ENCODE measurements at regions not wholly inside any gene's neighbourhood (a gene's known extent, or its start where the extent isn't known, plus 50 kb on each side); places are given as distances from the start of the nearest gene placed in this dataset.

GRCh38 chr6:144547409-144547808 is 262.3 kb downstream of the UTRN start (continued):
- TF ChIP-seq TEAD4 (CRISPR knock-in tag; IDR thresholded peaks at IDR 0.05) (no peak), ESRRA (CRISPR knock-in tag; IDR thresholded peaks at IDR 0.05; ENCODE audit: borderline replicate concordance) (no peak), HMGXB4 (CRISPR knock-in tag; IDR thresholded peaks at IDR 0.05) (no peak), AFF4 (CRISPR knock-in tag; IDR thresholded peaks at IDR 0.05; ENCODE audit: borderline replicate concordance) (no peak), ZNF425 (CRISPR knock-in tag; conservative IDR thresholded peaks at IDR 0.05) (no peak), MLX (CRISPR knock-in tag; IDR thresholded peaks at IDR 0.05) (no peak), NR3C1 (CRISPR knock-in tag; conservative IDR thresholded peaks at IDR 0.05; ENCODE audit: low read depth) (no peak), ZBTB43 (CRISPR knock-in tag; IDR thresholded peaks at IDR 0.05) (no peak), ZNF396 (CRISPR knock-in tag; IDR thresholded peaks at IDR 0.05; ENCODE audit: borderline replicate concordance) (no peak), ZNF138 (CRISPR knock-in tag; conservative IDR thresholded peaks at IDR 0.05) (no peak), MXD4 (CRISPR knock-in tag; IDR thresholded peaks at IDR 0.05; ENCODE audit: borderline replicate concordance) (no peak), USF1 (CRISPR knock-in tag; IDR thresholded peaks at IDR 0.05) (no peak)

GRCh38 chr6:144548536-144548935 is 263.4 kb downstream of the UTRN start:
- ChIA-PET POLR2A (no interaction called here), CTCF (no interaction called here)
- DNase-seq (ENCODE audit: low spot score): no peak
- H3K27me3 Mint-ChIP-seq (ENCODE audit: low read depth): no peaks in the 10 kb centered on the region
- no peak overlapping the region for H3K4me3 Mint-ChIP-seq
- peaks cover 41% of the 10 kb centered on the region for H3K36me3 Mint-ChIP-seq
- H3K9me3 Mint-ChIP-seq: no peaks in the 10 kb centered on the region
- peaks cover 2% of the 10 kb centered on the region for H3K4me1 Mint-ChIP-seq
- no peak for ATAC-seq
- no peak overlapping the region for H3K27ac Mint-ChIP-seq
- TF ChIP-seq ZBTB43 (CRISPR knock-in tag; IDR thresholded peaks at IDR 0.05): no peak
- TF ChIP-seq ARID4B (CRISPR knock-in tag; IDR thresholded peaks at IDR 0.05; ENCODE audit: borderline replicate concordance): no peak
- TF ChIP-seq NFATC4 (CRISPR knock-in tag; IDR thresholded peaks at IDR 0.05): no peak
- TF ChIP-seq ZBTB21 (CRISPR knock-in tag; IDR thresholded peaks at IDR 0.05; ENCODE audit: borderline replicate concordance): no peak
- no peak for TF ChIP-seq MXD4 (CRISPR knock-in tag; IDR thresholded peaks at IDR 0.05; ENCODE audit: borderline replicate concordance)
- TF ChIP-seq ZNF425 (CRISPR knock-in tag; conservative IDR thresholded peaks at IDR 0.05): no peak
- no peak for TF ChIP-seq CBFB (CRISPR knock-in tag; IDR thresholded peaks at IDR 0.05; ENCODE audit: low read depth)

Data from WTC11 (cell line).